GM12874 (cell line): ENCODE measurements at regions not wholly inside any gene's neighbourhood (a gene's known extent, or its start where the extent isn't known, plus 50 kb on each side); places are given as distances from the start of the nearest gene placed in this dataset.

Experiments
- TF ChIP-seq, protein P1 (sequence below): IDR thresholded peaks from 2 replicates; pipeline ENCODE4 v1.5.1; 2011; ENCODE audit warnings: low read depth, mild to moderate bottlenecking, control low read depth, low read length, moderate library complexity; ENCODE audit not compliant: insufficient read depth

DNA sequence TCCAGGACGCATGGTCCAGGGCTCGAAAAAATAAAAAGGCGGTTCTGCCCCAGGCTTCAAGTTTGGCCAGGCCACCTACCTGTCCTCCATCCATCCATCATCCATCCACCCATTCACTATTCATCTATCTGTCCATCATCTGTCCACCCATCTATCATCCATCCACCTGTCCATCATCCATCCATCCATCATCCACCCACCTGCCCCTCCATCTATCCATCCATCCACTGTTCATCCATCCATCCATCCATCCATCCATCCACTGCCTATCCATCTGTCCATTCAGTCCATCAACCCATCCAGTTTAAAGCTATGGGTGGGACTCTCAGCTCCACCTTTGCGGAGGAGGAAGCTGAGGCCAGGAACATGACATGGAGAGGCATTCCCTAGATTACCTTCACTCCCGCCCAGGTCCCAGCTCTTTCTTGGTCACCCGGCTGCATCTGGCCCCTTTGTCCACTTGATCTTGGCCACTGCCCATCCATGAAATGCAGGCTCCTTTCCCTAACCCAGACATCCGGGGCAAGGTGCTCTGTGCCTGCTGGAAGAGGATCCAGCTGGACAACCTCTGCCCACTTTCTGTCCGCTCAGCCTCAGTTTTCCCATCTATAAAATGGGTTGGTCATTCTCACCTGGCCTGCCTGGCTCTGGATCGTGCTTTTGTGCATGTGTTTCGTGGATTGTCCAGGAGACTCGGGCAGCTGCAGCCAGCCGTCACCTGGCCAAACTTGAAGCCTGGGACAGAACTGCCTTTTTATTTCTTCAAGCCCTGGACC, 236.0 kb upstream of the CIBAR2 start:
- TF ChIP-seq, protein P1, sequence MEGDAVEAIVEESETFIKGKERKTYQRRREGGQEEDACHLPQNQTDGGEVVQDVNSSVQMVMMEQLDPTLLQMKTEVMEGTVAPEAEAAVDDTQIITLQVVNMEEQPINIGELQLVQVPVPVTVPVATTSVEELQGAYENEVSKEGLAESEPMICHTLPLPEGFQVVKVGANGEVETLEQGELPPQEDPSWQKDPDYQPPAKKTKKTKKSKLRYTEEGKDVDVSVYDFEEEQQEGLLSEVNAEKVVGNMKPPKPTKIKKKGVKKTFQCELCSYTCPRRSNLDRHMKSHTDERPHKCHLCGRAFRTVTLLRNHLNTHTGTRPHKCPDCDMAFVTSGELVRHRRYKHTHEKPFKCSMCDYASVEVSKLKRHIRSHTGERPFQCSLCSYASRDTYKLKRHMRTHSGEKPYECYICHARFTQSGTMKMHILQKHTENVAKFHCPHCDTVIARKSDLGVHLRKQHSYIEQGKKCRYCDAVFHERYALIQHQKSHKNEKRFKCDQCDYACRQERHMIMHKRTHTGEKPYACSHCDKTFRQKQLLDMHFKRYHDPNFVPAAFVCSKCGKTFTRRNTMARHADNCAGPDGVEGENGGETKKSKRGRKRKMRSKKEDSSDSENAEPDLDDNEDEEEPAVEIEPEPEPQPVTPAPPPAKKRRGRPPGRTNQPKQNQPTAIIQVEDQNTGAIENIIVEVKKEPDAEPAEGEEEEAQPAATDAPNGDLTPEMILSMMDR = no peak

DNA sequence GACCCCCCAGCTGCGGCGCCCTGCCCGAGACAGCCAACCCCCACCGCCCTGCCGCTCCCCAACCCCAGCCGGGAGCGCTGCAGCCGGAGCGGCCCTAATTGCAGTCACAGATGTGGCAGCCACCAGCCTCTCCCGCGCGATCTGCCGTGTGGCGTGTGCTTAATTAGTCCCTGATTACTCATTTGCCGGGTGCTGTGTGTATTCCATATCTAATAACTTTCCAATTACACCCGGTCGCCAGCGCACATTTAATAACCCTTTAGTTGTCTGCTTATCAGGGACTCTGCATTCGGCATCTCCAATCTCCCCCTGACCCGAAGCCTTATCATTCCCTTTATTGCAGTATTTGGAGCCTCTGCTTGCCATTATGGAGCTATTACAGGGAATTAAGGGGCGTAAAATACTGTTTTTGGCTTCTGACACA, 236.7 kb upstream of the CIBAR2 start:
- TF ChIP-seq, protein P1 = no peak

DNA sequence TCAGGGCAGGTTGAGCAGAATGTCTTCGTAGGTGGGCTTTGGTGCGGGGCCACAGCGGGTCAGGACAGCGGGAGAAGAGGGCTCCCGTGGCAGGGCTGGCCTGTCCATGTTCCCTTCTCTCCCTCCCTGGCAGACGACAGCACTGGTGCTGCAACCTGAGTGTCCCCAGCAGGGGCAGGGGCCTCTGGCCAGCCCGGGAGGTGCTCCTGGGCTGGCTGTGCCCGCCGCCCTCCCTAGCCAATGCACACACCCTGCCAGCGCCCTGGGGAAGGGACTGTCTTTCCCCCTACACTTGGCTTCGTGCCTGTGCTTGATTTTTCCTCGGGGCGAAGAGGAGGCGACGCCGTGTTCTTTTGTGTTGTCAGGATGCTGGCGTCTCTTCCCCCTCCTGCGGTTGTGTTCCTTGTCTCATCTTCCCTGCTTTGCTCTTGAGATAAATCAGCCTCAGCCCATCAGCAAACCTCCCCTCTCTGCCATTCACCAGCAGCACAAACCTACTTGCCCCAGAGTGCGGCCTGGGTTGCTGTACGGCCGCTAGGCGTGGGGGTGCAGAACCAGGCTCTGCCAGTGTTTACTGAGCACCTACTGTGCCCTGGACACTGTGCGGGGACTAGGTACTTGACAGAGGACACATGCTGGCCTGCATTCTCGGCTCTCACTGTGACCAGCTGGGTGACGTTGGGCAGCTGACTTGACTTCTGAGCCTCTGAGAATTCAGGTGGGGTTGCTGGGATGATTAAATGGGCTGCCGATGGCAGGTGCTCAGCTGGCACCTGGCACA, 237.3 kb upstream of the CIBAR2 start:
- TF ChIP-seq, protein P1 = no peak

DNA sequence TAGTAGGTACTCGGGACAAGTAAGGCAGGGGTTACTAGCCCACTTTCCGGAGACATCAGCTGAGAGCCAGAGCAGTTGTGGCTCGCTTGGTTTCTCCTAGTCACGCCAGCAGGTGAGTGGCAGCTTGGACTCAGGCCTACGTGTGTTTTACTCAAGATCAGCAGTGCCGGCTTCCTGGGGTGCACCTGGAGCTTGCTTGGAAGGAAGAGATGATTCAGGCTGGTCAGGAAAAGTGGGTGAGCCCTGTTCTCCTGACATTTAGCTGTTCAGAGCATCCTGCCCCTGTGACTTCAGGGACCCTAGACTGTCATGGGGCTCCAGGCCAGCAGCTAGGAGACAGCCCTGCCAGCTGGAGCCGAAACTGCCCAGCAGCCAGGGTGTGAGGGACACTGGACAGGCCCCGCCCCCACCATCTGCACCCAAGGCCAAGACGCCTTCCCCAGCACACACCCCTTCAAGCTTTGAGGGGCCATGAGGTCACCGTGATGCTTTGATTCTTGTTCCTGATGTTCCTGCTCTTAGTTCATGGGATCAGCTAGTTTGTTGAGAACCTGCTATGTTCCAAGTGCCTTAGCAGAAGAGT, 238.0 kb upstream of the CIBAR2 start:
- TF ChIP-seq, protein P1 = no peak

DNA sequence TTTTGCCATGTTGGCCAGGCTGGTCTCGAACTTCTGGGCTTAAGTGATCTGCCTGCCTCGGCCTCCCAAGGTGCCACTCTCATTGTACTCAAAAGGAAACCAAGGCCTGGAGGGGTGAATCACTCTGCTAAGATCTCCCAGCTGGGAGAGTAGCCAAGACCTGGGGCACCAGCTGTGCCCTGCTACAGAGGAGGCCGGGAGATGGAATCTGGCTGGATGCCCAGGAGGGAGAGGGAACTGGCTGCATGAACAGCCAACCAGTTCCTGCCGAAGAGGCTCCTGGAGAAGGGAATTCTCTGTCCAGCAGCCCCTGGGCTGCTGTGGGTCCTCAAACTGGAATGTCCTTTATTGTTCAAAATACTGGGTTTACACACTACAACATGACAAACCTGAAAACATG, 238.7 kb upstream of the CIBAR2 start:
- TF ChIP-seq, protein P1 = no peak

DNA sequence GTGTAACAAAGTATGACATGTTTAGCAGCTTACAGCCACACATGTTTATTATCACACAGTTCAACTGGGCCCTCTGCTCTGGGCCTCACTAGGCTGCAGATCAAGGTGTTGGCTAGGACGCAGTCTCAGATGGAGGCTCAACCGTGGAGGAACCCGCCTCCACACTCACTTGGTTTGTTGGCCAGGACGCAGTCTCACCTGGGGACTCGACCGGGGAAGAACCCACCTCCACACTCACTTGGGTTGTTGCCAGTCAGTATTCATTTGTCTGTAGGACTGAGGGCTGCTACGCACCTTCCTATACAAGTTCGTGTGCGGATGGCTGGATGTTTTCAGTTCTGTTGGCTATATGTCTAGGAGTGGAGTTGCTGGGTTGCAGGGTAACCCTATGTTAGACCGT, 240.7 kb upstream of the CIBAR2 start:
- TF ChIP-seq, protein P1 = no peak
